ENCODE measurements at regions not wholly inside any gene's neighbourhood (a gene's known extent, or its start where the extent isn't known, plus 50 kb on each side); places are given as distances from the start of the nearest gene placed in this dataset.
"Not testable (repeated sequence)": the region's sequence is repeated elsewhere in the genome, so short reads cannot be mapped to it uniquely, and the experiment has no call there.

GRCh38 chr5:135776457-135776856, 58.0 kb upstream of the SLC25A48 start:
- DNase-seq: no peak

DNA sequence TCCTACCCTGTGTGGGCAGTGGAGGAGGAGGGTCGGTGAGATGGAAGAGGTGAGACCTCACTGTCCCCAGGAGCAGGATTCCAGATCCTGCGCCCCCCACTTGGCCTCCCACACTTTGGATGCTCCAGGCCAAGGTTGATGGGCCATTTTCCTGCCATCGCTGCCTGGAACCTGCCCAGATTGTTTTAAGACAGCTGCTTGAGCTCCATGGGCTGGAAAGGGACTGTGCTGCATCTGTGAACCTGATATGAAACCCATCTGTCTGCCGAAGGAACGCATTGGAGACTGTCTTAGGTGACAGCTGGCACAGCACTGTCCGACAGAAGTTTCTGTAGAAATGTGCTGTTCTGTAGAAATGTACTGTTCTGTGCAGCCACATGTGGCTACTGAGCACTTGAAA, 72.7 kb upstream of the SLC25A48 start:
- DNase-seq: no peak

GRCh38 chr5:135759149-135759784, 75.2 kb upstream of the SLC25A48 start:
- DNase-seq: no peak

DNA sequence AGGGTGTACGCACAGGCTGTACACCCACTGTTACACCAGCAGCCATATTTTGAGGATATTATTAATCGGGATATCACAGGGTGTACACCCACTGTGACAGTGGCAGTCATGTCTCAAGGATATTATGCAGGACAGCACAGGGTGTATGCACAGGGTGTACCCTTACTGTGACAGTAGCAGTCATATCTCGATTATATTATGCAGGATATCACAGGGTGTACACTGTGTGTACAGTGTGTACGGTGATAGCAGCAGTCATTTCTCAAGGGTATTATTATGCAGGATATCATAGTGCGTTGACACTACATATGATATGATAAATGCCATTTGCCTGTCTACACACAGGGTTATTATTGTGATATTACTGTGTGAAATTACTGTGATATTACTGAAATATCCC, 80.5 kb upstream of the SLC25A48 start:
- DNase-seq: no peak

- DNase-seq: no peak
Measured at GRCh38 chr5:135750506-135750905, 84.0 kb upstream of the SLC25A48 start.

DNA sequence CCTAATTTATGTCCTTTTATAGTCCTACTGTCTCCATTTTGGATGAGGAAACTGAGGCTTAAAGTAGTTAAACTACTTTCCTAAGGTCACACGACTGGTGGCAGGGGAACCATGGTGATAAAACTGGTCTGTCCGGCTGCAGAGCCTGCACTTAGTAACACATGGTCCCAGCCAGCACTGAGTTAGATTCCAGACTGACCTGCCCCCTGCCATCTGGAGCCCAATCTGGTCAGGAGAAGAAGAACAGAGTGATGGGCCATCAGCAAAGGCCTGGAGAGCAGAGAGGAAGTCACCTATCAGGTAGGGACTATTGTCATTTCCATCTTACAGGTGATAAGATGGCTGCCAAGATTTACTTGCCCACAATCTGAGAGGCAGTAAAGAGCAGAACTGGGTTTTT, 86.6 kb upstream of the SLC25A48 start:
- no peak for DNase-seq

DNA sequence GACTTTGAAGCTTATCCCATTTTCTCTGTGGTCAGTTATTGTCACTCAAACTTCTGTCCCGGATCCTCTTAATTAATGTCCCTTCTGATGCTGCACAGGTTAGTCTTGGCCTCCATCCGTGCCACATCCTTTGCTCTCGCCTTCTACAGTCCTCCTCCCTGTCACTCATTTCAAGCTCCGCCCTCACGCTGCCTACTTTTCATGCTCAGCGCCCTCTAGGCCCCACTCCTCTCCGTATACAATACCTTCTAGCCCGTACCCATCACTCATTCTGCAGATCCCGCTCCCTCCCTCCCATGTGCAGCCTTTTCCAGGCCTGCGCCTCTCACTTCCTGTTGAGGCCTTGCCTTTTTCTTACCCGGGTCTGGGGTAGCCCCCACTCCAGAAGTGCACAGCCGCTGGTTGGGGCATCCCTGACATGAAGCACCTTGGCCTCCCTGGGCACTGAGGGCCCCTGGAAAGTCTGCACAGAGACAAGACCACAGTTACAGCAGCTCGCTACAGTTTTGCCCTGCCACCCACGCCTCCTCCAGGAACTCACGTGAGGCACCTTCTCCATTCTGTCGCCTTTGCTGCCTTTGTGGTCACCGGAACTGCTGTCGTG, 88.5 kb upstream of the SLC25A48 start:
- DNase-seq: no peak

GRCh38 chr5:135743705-135744411, 90.6 kb upstream of the SLC25A48 start:
- DNase-seq: no peak

DNA sequence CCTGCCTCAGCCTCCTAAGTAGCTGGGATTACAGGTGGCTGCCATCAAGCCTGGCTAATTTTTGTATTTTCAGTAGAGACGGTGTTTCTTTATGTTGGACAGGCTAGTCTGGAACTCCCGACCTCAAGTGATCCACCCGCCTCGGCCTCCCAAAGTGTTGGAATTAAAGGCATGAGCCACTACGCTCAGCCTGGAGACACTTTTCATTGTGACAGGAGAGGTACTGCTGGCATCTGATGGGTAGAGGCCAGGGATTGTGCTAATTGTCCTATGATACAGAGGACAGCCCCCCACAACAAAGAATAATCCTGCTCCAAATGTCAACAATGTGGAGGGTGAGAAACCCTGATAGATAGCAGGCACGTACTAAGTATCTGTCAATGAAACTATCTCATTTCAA, 91.3 kb upstream of the SLC25A48 start:
- DNase-seq: no peak

DNA sequence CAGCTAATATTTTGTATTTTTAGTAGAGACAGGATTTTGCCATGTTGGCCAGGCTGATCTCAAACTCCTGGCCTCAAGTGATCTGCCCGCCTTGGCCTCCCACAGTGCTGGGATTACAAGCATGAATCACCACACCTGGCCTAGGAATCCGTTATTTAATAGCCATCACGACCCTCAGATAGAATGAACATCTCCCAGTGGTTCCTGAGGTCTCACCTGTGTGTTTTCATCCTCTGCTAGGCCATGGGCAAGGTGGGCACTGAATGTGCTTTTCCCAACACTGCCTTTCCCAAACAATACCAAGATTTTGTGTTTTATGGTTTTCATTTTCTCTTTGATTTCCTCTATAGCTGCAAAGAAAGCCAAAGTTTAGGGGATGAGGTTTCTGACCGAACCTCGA, 92.2 kb upstream of the SLC25A48 start:
- not testable (repeated sequence) for DNase-seq

DNA sequence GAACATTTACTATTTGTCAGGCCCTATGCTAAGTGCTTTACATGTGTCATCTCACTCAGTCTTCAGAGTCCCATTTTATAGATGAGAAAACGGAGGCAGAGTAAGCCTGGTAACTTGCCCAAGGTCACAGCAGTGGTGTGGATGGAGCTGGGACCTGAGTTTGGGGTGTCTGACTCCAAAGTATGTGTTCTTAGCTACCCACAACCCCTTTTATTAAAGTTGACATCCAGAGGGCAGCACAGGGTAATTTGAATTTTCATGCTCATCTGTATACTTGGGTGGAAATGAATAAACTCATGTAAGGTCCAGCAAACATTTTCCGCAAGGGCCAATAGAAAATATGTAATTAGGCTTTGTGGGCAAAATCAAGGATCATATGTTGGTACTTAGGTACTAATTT, 93.4 kb upstream of the SLC25A48 start:
- DNase-seq: no peak

DNA sequence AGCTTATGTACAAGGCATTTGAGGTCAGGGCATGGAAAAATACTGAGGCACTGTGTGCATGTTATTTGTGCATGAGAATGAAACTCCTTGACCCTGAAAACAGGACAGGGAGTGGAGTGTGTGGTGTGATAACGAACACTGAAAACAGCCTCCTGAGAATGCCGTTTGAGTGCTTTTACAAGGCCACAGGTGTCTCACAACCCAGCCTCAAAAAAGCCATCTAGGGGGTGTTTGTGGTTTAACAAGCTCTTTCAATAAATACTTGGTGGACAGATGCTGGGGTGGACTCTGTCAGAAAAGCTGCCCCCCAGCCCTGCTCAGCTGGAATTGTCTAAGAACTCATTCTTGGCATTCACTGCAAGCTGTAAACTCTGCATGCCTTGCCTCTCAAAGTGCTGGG, 94.0 kb upstream of the SLC25A48 start:
- DNase-seq: no peak

DNA sequence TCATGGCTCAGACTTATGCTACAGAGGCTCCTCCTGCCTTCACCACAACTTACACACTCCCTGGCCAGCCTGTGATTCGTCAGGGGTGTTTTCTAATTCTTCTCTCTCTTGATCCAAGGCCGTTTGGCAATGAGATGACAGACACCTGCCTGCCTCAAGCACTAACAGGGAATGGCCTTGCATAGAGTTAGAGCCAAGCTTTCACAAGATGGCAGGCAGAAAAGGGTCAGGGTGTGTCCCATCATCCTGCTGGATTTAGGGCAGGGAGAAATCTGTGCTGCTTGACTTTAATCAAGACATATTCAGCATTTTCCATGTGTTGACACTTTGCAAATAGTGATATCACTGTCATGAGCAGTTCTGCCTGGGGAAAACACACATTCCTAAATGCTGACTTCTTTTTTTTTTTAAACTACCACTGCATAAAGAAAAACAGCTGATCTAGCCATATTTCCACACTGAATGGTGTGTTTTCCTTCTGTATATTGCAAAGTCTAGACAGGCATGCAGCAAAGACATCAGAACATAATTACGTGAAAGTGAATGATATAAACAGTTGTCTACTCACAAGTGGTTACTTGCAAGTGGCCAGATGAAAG, 95.0 kb upstream of the SLC25A48 start:
- no peak for DNase-seq

DNA sequence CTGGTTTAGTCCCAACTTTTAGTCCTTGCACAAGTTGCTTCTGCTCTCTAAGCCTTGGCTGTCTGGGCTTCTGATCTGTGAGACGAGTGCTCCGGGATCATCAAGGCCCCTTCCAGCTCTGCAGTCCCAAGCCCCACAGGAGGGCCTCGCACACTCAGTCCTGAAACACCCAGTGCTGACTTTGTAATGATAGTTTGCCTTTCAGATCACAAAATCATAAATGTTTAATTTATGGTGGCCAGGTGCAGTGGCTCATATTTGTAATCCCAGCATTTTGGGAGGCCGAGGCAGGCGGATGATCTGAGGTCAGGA, 95.9 kb upstream of the SLC25A48 start:
- DNase-seq: no peak

- no peak for DNase-seq
Measured at GRCh38 chr5:135737701-135738563, 96.5 kb upstream of the SLC25A48 start.

DNA sequence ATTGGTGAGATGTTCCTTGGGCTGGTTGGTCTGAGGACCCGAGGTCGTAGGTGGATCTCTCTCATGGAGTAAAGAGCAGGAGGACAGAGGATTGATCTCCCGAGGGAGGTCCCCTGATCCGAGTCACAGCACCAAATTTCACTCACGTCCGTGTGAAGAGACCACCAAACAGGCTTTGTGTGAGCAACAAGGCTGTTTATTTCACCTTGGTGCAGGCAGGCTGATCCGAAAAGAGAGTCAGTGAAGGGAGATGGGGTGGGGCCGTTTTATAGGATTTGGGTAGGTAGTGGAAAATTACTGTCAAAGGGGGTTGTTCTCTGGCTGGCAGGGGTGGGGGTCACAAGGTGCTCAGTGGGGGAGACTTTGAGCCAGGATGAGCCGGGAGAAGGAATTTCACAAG, 97.5 kb upstream of the SLC25A48 start:
- not testable (repeated sequence) for DNase-seq

DNA sequence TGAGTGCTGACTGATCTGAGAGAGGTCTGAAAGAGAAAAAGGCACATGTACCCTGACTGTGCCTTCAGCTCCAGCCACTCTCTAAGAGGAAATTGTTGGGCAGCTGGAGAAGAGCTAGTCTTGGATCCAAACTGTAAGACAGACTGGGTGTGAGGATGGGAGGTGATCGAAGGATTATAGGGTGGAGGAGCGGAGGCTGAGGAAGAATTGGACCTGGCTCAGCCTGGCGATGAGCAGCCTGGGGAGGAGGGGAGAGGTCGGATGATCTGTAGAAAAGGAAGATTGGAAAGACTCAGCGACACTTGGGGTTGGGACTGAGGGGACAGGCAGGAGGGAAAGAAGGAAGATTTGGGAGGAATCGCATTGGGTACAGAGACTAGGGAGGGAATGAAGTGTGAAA, 98.6 kb upstream of the SLC25A48 start:
- no peak for DNase-seq

- not testable (repeated sequence) for DNase-seq
Measured at GRCh38 chr5:135734956-135735355, 99.5 kb upstream of the SLC25A48 start.

DNA sequence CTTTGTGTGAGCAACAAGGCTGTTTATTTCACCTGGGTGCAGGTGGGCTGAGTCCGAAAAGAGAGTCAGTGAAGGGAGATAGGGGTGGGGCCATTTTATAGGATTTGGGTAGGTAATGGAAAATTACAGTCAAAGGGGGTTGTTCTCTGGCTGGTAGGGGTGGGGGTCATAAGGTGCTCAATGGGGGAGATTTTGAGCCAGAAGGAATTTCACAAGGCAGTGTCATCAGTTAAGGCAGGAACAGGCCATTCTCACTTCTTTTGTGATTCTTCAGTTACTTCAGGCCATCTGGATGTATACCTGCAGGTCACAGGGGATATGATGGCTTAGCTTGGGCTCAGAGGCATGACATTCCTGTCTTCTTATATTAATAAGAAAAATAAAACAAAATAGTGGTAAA, 103.4 kb upstream of the SLC25A48 start:
- not testable (repeated sequence) for DNase-seq

- not testable (repeated sequence) for DNase-seq
Measured at GRCh38 chr5:135730161-135730560, 104.3 kb upstream of the SLC25A48 start.

GRCh38 chr5:135729321-135729786, 105.1 kb upstream of the SLC25A48 start:
- no peak for DNase-seq

- DNase-seq: no peak
Measured at GRCh38 chr5:135724617-135725016, 109.8 kb upstream of the SLC25A48 start.

DNA sequence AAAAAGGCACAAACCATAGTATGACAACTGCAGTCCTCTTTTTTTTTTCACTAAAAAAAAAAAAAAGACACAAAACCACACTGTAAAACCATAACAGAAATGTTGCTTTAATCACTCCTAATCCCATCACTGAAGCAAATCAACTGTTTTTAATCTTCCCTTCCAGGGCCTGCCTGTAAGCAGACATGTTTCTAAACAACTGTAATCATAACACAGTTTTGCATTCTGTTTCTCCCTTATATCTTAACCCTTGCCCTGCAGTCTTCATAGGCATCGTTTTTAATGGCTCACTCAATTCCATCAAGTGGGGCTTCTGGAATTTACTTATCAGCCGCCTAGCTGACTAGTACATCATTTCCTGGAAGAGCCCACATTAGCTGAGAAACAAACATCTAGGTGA, 111.0 kb upstream of the SLC25A48 start:
- no peak for DNase-seq

All from HCEC 1CT (cell line).